ENCODE measurements at regions not wholly inside any gene's neighbourhood (a gene's known extent, or its start where the extent isn't known, plus 50 kb on each side); places are given as distances from the start of the nearest gene placed in this dataset.

GRCh38 chr2:5332925-5333324 is 359.3 kb upstream of the SOX11 start:
- DNase-seq (ENCODE audit: low read depth in 2 of 2) = no peak

- DNase-seq (ENCODE audit: low read depth in 2 of 2) = no peak
Observed at GRCh38 chr2:5339473-5339872, 352.7 kb upstream of the SOX11 start.

- no peak for DNase-seq (ENCODE audit: low read depth in 2 of 2)
Observed at GRCh38 chr2:5343785-5344335, 348.3 kb upstream of the SOX11 start.

- no peak for DNase-seq (ENCODE audit: low read depth in 2 of 2)
Observed at GRCh38 chr2:5352286-5352685, 339.9 kb upstream of the SOX11 start.

- DNase-seq (ENCODE audit: low read depth in 2 of 2) = no peak
Observed at GRCh38 chr2:5353565-5353964, 338.6 kb upstream of the SOX11 start.

- no peak for DNase-seq (ENCODE audit: low read depth in 2 of 2)
Observed at GRCh38 chr2:5359397-5359796, 332.8 kb upstream of the SOX11 start.

- DNase-seq (ENCODE audit: low read depth in 2 of 2) = no peak
Observed at GRCh38 chr2:5360081-5360480, 332.1 kb upstream of the SOX11 start.

GRCh38 chr2:5364361-5364760 is 327.8 kb upstream of the SOX11 start:
- no peak for DNase-seq (ENCODE audit: low read depth in 2 of 2)

GRCh38 chr2:5365871-5366461 is 326.2 kb upstream of the SOX11 start:
- DNase-seq (ENCODE audit: low read depth in 2 of 2) = peak; percentile 4 to 45

- DNase-seq (ENCODE audit: low read depth in 2 of 2) = no peak
Observed at GRCh38 chr2:5367321-5367720, 324.9 kb upstream of the SOX11 start.

- no peak for DNase-seq (ENCODE audit: low read depth in 2 of 2)
Observed at GRCh38 chr2:5368263-5368662, 323.9 kb upstream of the SOX11 start.

GRCh38 chr2:5369510-5369909 is 322.7 kb upstream of the SOX11 start:
- no peak for DNase-seq (ENCODE audit: low read depth in 2 of 2)

- no peak for DNase-seq (ENCODE audit: low read depth in 2 of 2)
Observed at GRCh38 chr2:5370158-5370557, 322.0 kb upstream of the SOX11 start.

- no peak for DNase-seq (ENCODE audit: low read depth in 2 of 2)
Observed at GRCh38 chr2:5372141-5372540, 320.0 kb upstream of the SOX11 start.

- DNase-seq (ENCODE audit: low read depth in 2 of 2) = no peak
Observed at GRCh38 chr2:5373200-5373599, 319.0 kb upstream of the SOX11 start.

- no peak for DNase-seq (ENCODE audit: low read depth in 2 of 2)
Observed at GRCh38 chr2:5374762-5375161, 317.4 kb upstream of the SOX11 start.

- no peak for DNase-seq (ENCODE audit: low read depth in 2 of 2)
Observed at GRCh38 chr2:5377323-5377722, 314.9 kb upstream of the SOX11 start.

- DNase-seq (ENCODE audit: low read depth in 2 of 2) = no peak
Observed at GRCh38 chr2:5379811-5380210, 312.4 kb upstream of the SOX11 start.

GRCh38 chr2:5385596-5385995 is 306.6 kb upstream of the SOX11 start:
- DNase-seq (ENCODE audit: low read depth in 2 of 2) = no peak

GRCh38 chr2:5387406-5387805 is 304.8 kb upstream of the SOX11 start:
- no peak for DNase-seq (ENCODE audit: low read depth in 2 of 2)

- no peak for DNase-seq (ENCODE audit: low read depth in 2 of 2)
Observed at GRCh38 chr2:5389740-5390139, 302.4 kb upstream of the SOX11 start.

GRCh38 chr2:5391362-5391761 is 300.8 kb upstream of the SOX11 start:
- DNase-seq (ENCODE audit: low read depth in 2 of 2) = no peak

GRCh38 chr2:5392658-5393057 is 299.5 kb upstream of the SOX11 start:
- no peak for DNase-seq (ENCODE audit: low read depth in 2 of 2)

GRCh38 chr2:5393474-5393873 is 298.7 kb upstream of the SOX11 start:
- DNase-seq (ENCODE audit: low read depth in 2 of 2) = no peak

All from stimulated activated CD4-positive, alpha-beta T cell treated with anti-CD3 and anti-CD28 coated beads, Interleukin-12 subunit alpha, Interleukin-12 subunit beta, amount 100 ng/mL, for 24 hours (primary cell).